Stimulated activated CD4-positive, alpha-beta T cell treated with anti-CD3 and anti-CD28 coated beads, Interleukin-4, amount 100 ng/mL, for 1 hour (primary cell): ENCODE measurements at regions not wholly inside any gene's neighbourhood (a gene's known extent, or its start where the extent isn't known, plus 50 kb on each side); places are given as distances from the start of the nearest gene placed in this dataset.

Experiments
- DNase-seq: peaks from one replicate; pipeline ENCODE4 v3.0.0-alpha.2; 2020

DNA sequence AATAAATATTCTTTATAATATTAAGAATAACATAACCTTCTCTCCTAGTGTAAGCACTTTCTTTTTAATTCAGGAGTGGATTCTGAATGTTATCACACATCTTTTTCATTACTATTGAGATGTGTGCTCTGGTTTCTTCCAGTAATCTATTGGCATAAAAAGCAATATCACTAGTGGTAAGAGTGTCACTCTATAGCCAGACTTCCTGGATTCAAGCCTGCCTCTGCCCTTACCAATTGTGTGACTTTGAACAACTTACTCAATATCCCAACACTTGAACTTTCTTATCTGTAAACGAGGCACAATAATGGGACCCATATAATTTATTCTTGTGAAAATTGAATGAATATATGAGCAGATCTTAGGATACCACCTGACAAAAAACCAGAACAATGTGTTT lies 71.0 kb downstream of the SEM1 start:
- DNase-seq = no peak

GRCh38 chr7:96637522-96637921 lies 72.1 kb downstream of the SEM1 start:
- no peak for DNase-seq

- no peak for DNase-seq
Observed at GRCh38 chr7:96636979-96637378, 72.7 kb downstream of the SEM1 start.

DNA sequence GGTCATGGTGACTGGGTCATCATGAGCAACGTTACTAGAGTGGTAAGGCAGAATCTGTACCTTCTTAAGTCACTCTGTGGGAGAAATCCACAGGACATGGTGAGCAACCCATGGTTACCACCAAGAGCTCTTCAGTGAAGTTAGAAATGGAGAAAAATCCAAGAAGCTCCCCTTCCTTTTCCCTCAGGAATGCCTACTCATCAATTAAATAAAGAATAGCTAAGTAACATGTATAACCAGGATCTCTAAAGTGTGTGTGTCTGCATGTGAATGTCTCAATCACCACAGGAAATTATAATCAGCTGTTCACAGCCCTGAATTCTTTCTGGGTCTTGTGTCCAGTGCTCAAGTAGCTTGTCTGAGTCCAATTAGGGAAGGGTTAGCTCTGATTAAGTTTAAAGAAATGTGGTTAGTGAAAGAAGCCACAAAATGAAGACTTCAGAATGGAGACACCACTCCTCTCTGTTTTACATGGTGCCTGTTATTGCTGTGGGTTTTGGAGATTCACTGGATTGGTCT lies 73.2 kb downstream of the SEM1 start:
- no peak for DNase-seq

- DNase-seq = no peak
Observed at GRCh38 chr7:96629884-96630283, 79.8 kb downstream of the SEM1 start.

DNA sequence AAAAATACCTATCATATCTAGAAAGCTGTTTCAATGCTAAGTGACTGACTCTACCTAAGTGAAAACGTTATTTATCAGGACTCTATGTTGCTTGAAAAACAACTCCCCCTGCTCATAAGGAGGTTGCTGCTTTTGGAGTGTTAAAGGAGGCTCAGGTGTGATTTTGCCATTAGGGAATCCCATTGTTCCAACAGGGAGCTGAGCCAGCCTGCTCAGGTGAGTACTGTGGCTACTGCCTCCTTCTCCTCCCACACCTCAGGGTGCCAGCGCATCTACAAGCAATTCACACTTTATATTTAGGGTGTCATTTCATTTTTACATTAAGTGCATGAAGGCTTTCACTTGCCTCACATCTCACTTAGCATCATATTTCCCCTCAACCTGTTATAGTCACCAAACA lies 84.7 kb downstream of the SEM1 start:
- DNase-seq = no peak

DNA sequence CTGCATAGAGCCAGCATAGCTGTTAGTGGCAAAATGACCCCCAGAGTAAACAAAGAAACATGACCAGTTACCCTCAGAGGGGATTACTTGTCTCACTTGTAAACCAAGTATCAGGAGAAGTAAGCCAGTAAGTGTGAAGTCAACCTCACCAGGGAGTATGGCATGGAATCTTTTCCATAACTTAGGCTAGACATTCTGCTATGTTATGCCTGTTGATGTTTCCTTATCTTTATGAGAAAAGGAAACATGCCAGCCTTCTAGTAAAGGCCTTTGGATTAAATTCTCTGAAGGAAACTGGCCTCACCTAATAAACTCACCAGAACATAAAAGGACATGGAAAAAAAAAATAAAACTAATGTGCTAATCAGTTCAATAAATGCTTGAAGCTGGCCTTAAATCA lies 87.7 kb downstream of the SEM1 start:
- DNase-seq = no peak

DNA sequence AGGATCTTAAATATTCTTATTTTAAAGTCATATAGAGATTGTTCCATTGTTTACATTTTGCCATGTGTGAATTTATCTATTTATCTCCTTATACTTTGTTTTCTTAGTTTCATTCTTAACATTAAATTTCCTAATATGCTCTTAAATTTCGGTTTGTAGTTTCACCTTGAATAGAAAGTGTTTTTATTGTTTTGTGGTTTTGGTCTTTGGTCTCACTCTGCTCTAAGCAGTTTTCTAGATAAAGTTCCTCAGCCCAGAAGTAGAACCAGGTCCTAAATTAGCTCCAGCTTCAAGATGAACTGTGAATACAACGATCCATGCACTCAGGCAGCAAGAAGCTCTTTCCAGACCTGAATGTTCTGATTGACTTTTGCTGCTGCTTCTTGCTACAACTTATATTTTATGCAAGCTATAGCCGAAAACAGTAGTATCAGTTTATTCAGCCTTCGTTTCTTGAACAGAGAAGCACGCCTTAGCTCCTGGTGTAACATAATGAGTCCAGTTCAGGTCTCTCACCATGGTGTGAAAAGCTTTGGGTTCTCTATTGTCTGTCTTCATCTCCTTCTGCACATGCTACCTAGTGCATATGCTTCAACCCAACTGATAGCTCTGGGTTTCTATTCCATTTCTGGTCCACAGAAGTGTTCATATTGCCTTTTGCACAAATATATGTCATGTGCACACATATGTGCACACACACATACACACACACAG lies 95.3 kb downstream of the SEM1 start:
- DNase-seq = no peak

GRCh38 chr7:96612034-96612433 lies 97.6 kb downstream of the SEM1 start:
- DNase-seq = no peak

DNA sequence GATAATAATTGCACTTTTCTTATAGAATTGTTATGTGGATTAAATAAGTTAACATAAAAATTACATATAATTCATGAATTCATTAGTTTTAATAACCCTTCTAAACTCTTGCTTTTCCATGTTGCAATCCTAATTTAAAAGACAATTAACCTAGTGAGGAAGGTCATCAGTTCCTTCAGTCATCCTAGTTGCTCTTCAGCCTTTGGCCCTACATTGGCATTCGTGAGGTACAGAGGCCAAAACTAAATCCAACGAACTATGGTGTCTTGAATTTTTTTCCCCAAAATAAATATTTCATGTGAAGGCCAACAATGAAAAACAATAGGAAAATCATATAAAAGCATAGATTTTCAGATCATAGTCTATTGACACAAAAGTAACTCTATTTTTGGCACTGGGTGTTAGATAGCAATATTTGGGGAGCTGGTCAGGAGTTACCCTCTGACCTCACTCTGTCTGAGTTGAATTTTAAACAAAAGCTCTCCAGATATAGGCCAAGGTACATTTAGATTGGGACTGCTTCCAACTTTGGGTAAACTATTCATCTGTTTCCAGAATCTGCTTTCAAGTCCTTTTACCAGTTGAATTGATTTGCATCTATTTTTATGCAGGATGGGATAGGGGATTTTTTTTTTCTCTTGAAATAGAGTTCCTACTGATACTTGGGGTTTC lies 104.5 kb downstream of the SEM1 start:
- DNase-seq = no peak

GRCh38 chr7:96599288-96599936 lies 110.2 kb downstream of the SEM1 start:
- no peak for DNase-seq

DNA sequence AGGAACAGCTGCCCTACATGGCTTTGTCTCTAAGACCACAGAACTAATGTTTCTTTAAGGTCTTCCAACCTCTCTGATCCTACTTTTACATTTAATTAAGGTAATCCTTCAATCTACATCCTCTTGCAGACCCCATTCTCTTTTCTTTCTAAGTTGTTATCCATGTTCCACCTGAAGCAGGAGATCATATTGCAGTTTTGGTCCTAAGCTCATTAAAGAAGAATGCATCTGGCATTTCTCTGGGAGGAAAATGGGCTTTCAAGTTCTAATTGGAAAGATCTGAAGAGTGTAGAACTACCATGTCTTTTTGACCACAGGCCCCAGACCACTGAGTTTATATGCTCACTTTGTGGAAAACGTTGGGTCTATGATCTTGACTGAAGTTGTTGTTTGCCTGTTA lies 111.2 kb downstream of the SEM1 start:
- DNase-seq = no peak

DNA sequence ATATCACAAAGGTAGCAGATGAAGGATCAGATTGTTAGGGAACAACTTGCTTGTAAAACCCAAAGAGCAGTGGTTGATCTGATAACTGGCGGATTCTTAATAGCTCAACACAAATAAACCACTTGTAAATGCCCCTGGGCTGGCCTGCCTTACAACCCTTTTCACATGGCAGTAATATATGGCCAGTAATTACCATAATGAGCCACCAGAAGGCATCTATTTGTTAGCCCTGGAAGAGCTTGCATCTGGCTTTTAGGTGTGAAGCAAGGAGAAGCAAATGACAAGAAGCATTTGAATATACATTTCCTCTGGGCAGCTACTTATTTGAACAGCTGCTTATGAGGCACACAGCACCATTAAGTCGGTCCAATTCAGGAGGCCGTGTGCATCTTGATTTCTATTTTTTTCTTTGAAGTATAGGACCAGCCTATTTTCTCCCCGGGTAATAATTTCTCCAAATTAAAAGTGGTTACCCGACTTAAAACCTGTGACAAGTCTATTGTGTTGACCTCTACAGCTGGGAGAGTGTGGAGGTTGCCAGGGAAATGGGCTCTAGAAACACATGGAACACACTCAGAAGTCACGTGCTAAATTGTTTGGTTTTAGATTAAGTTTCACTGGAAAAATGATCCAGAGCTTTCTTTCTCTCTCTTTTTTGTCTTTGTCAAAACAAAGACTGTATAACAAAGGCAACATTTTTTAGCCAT lies 113.4 kb downstream of the SEM1 start:
- no peak for DNase-seq

DNA sequence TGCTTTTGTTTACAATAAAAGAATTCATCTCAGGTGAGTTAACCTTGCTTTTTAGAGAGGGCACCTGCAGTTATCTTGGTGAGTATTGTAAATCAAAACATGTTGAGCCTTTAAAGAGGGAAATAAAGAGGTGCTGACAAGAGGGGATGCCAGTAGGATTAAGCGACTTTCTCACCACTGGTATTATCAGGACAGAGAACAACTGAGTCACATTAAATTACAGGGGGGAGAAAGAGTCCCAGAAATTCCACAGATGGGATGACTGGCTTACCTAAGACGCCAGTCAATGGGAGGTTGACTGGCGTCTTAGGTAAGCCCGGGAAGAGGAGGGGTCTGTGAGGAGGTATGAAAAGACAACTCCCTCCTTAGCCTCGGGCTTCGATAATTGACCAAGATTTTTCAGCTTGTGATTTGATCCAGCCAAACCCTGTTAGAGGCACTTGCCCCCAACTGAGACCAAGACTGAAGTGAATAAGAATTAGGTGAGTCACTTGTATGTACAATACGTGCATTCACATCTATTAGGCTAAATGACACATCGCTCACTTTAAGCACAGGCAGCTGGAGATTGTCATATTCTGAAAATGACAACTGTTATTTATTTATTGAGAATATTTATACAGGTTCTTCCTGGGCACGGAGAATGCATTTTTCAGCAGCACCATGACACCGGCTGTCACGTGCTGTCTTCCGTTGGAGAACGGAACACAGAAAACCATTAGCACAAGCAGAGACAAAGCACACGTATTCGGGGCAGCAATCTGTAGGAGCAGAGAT lies 117.6 kb downstream of the SEM1 start:
- no peak for DNase-seq

DNA sequence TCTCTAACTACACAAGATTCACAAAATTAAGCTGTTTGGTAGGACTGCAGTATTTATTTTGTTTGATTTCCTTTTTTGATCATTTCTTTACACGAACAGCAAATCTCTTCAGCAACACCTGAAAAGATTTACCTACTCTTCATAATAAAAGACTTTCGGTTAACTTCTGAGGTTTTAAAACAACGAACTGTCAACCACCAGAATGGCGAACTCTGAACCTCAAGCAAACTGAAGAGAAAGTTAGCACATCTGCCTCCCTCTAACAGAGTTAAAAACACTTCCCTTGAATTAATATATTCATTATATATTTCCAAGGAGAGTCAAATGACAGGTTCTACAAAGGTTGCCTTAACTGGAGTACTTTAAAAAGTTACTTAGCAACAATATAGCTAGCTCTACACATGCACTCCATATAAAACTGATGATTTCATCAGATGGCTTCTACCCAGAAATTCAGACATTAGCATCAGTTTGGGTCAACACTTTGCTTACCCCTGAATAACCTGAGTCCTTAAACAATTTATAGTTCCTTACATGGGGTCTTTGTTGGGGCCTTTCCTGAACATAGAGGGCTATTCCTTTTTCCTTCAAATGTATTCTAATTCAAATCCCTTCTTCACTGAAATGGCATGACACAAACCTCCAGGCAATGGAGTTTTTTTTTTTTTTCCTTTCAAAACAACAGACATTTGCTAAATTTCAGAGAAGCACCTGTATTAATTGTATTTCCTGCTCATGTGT lies 118.3 kb downstream of the SEM1 start:
- no peak for DNase-seq

DNA sequence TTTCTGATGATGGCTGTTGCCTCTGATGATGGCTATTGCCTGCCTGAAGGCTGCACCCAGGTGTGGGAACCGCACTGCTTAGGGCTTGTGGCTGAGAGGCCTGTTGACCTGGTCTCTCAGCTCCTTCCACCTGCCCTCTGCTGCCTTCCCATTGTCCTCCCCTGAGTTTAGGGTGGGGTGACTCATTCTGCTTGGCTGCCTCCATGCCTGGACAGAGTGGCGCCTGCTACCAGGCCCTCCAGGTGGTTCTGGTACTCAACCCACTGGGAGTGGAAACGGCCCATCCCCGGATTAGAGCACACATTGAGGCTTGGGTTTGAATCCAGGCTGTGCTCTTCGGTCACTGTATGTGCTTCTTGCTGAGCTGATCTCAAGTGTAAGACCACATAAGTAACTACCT lies 120.6 kb downstream of the SEM1 start:
- no peak for DNase-seq

GRCh38 chr7:96579119-96579518 lies 130.5 kb downstream of the SEM1 start:
- no peak for DNase-seq

- no peak for DNase-seq
Observed at GRCh38 chr7:96578606-96579005, 131.0 kb downstream of the SEM1 start.

DNA sequence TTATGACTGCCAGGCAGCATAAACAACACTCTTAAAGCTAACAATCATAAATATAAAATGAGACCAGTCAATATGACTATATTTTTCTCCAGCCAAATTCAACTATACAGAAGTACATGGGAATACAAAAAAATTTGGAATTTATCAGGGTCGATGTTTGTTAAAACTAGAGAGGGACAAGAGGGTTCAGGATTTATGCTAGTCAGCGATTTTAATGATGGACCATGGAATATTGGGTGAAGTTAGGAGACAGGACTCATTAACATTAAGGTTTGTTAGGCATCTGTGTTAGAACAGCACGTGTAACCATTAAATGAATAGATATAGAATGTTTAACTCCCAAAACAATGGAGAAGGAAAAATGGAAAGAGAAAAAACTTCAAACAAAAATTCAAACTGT lies 146.2 kb downstream of the SEM1 start:
- DNase-seq = no peak

- DNase-seq = no peak
Observed at GRCh38 chr7:96562966-96563365, 146.7 kb downstream of the SEM1 start.

DNA sequence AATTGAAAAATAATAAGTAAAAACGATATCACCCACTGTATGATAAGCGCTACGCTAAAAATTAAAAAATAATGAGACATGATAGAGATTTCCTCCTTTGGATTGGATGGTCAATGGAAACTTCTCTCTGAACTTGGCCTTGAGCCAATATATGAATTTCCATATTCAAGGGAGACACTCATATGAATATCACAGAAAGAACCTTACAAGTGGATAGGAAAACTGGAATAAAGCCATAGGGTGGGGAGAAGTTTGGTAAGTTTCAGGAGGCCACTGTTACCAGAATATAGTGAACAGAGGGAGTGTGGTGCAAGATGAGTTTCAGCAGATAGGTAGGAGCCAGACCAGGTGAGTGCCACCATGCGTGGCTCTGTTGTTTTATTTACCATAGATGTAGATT lies 147.2 kb downstream of the SEM1 start:
- no peak for DNase-seq

DNA sequence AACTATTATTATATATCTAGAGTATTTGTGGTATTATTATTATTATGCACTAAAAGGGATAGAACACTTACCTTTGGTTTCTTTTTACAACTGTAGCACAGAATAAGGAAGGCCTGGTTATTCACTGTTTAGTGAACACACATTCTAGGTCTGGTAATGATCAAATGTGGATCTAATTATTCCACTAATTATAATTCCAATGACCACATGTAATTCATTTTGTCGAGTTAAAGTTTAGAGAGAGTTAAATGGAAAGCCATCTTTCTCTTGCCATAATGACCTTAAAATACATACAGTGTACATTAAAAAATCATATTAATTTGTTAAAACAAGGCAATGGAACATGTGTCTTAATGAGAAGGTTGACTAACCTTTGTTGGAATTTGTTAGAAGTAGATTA lies 147.8 kb downstream of the SEM1 start:
- no peak for DNase-seq
